ENCODE measurements at regions not wholly inside any gene's neighbourhood (a gene's known extent, or its start where the extent isn't known, plus 50 kb on each side); places are given as distances from the start of the nearest gene placed in this dataset.

GRCh38 chr3:167031364-167032049 is 348.6 kb downstream of the ZBBX start:
- TF ChIP-seq EZH2 (IDR thresholded peaks at IDR 0.05) (no peak), CTCF (IDR thresholded peaks at IDR 0.05) (no peak), EZH2phosphoT487 (IDR thresholded peaks at IDR 0.05) (no peak)
